Smooth muscle cell (in vitro differentiated cells): ENCODE measurements at regions not wholly inside any gene's neighbourhood (a gene's known extent, or its start where the extent isn't known, plus 50 kb on each side); places are given as distances from the start of the nearest gene placed in this dataset.

Source experiments
- DNase-seq: peaks from one replicate; lab custom pipeline; 2025; ENCODE audit not compliant: unreplicated experiment; lab: John Stamatoyannopoulos, UW
- H2AFZ ChIP-seq: fragments of 200-600 bp; sonication (generic); 2 replicates; pipeline ENCODE4 v1.6.0; 2016; ENCODE audit warnings: antibody characterized with exemption, low read depth, mild to moderate bottlenecking
- H3F3A ChIP-seq: fragments of 200-600 bp; sonication (generic); 2 replicates; pipeline ENCODE4 v1.6.0; 2017; ENCODE audit warnings: antibody characterized with exemption, low read depth
- H3K27ac ChIP-seq: fragments of 200-600 bp; sonication (generic); 2 replicates; pipeline ENCODE4 v1.5.1; 2016; ENCODE audit warnings: low read depth, mild to moderate bottlenecking
- H3K27me3 ChIP-seq: fragments of 200-600 bp; sonication (generic); 2 replicates; pipeline ENCODE4 v1.6.1; 2016; ENCODE audit warnings: low read depth, mild to moderate bottlenecking
- H3K36me3 ChIP-seq: fragments of 200-600 bp; sonication (generic); 2 replicates; pipeline ENCODE4 v1.5.1; 2016; ENCODE audit warnings: low read depth
- H3K4me1 ChIP-seq: fragments of 200-600 bp; sonication (generic); 2 replicates; pipeline ENCODE4 v1.5.1; 2016; ENCODE audit warnings: low read depth
- H3K4me2 ChIP-seq: fragments of 200-600 bp; sonication (generic); 2 replicates; pipeline ENCODE4 v1.6.0; 2016; ENCODE audit warnings: mild to moderate bottlenecking
- H3K4me3 ChIP-seq: fragments of 200-600 bp; sonication (generic); 2 replicates; pipeline ENCODE4 v1.5.1; 2016; ENCODE audit warnings: mild to moderate bottlenecking
- H3K79me2 ChIP-seq: fragments of 200-600 bp; sonication (generic); 2 replicates; pipeline ENCODE4 v1.6.0; 2016; ENCODE audit warnings: low read depth, mild to moderate bottlenecking
- H3K9ac ChIP-seq: fragments of 200-600 bp; sonication (generic); 2 replicates; pipeline ENCODE4 v1.6.0; 2016; ENCODE audit warnings: low read depth
- H3K9me3 ChIP-seq: fragments of 200-600 bp; sonication (generic); replicated peaks from 2 replicates; pipeline ENCODE4 v1.5.1; 2016; ENCODE audit warnings: low read depth
- H4K20me1 ChIP-seq: fragments of 200-600 bp; sonication (generic); 2 replicates; pipeline ENCODE4 v1.6.0; 2016; ENCODE audit warnings: low read depth
- WGBS: methylation state at CpG from one replicate; pipeline ENCODE4 v1.1.7; 2016; ENCODE audit warnings: low lambda C conversion rate; 5-methylcytosine and 5-hydroxymethylcytosine counted together
- TF ChIP-seq, protein P1 (sequence below): fragments of 200-600 bp; sonication (generic); IDR thresholded peaks from 2 replicates; pipeline ENCODE4 v1.5.1; 2017; ENCODE audit warnings: borderline replicate concordance, mild to moderate bottlenecking, antibody characterized with exemption; ENCODE audit not compliant: insufficient read depth, poor library complexity, severe bottlenecking

DNA sequence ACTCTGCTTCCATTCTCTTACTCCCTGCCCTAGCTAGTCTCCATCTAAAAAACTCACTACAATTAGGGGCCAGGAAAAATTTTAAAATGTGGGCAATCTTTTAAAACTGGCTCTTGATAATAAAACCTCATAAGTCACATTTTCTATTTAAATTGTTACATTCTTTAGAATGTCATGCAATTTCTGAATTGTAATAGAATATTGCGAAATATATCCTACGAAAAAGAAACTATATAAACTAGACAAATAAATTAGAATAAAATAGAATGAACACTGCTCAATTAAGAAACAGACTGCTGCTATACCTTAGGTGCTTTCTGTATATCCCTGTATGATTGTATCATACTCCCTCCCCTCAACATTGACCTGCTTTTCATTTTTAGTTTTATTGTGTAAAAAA is 826.0 kb downstream of the IGSF11 start:
- H3K4me2 ChIP-seq = no peak overlapping the region
- no peaks in the 10 kb centered on the region for H3K36me3 ChIP-seq
- H3K79me2 ChIP-seq = no peaks in the 10 kb centered on the region
- no peak overlapping the region for H3K27ac ChIP-seq
- H3K9me3 ChIP-seq = no peaks in the 10 kb centered on the region
- no peaks in the 10 kb centered on the region for H4K20me1 ChIP-seq
- no peaks in the 10 kb centered on the region for H3F3A ChIP-seq
- H3K9ac ChIP-seq = no peak overlapping the region
- TF ChIP-seq, protein P1, sequence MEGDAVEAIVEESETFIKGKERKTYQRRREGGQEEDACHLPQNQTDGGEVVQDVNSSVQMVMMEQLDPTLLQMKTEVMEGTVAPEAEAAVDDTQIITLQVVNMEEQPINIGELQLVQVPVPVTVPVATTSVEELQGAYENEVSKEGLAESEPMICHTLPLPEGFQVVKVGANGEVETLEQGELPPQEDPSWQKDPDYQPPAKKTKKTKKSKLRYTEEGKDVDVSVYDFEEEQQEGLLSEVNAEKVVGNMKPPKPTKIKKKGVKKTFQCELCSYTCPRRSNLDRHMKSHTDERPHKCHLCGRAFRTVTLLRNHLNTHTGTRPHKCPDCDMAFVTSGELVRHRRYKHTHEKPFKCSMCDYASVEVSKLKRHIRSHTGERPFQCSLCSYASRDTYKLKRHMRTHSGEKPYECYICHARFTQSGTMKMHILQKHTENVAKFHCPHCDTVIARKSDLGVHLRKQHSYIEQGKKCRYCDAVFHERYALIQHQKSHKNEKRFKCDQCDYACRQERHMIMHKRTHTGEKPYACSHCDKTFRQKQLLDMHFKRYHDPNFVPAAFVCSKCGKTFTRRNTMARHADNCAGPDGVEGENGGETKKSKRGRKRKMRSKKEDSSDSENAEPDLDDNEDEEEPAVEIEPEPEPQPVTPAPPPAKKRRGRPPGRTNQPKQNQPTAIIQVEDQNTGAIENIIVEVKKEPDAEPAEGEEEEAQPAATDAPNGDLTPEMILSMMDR = no peak
- H3K27me3 ChIP-seq = no peaks in the 10 kb centered on the region
- H2AFZ ChIP-seq = no peak overlapping the region
- H3K4me1 ChIP-seq = no peaks in the 10 kb centered on the region
- H3K4me3 ChIP-seq = no peak overlapping the region
- DNase-seq = no peak
- WGBS = 44% methylated on average over 2 of the region's 2 CpGs

DNA sequence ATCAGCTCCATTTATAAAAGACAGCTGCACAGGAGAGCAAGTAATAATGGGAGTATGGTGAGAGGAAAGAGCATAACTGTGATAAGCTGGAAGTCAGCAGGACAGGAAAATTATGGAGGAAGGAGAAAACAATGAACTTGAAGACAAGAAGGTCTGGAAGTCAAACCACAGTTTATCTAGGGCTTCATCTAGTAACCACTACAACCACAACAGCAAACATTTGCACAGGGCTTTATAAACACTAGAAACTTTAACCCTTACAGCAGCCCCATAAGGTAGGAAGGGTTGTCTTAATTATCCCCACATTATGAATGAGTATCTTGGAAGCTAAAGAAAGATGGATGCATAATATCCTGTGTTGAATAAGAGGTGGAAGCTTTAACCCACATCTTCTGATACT is 820.8 kb downstream of the IGSF11 start:
- no peaks in the 10 kb centered on the region for H4K20me1 ChIP-seq
- no peak for DNase-seq
- H3K27me3 ChIP-seq = no peaks in the 10 kb centered on the region
- no peak overlapping the region for H3K9ac ChIP-seq
- no peak overlapping the region for H3K4me3 ChIP-seq
- no peak overlapping the region for H3K27ac ChIP-seq
- H3K4me2 ChIP-seq = no peak overlapping the region
- no peaks in the 10 kb centered on the region for H3K36me3 ChIP-seq
- no peak overlapping the region for H2AFZ ChIP-seq
- TF ChIP-seq, protein P1 = no peak
- no peaks in the 10 kb centered on the region for H3F3A ChIP-seq
- no peaks in the 10 kb centered on the region for H3K4me1 ChIP-seq
- H3K9me3 ChIP-seq = no peaks in the 10 kb centered on the region
- H3K79me2 ChIP-seq = no peaks in the 10 kb centered on the region

DNA sequence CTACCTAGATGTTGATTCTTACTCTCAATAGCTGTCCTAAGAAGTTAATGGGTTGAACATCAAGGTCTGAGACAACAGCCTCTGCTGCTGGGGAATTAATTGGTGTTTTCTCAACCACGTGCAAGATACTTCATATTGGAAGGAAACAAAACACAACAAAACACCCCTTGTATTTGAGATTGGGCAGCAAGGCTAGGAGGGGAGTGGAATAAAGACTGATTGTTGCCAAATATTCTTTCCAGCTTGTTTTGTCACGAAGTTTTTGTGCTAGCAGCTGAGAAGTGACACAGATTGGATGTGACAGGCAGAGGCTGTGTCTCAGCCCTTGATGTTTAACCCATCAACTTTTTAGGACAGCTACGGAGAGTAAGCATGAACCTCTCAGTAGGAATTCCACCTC is 808.4 kb downstream of the IGSF11 start:
- H3F3A ChIP-seq = no peaks in the 10 kb centered on the region
- H3K4me1 ChIP-seq = no peaks in the 10 kb centered on the region
- WGBS = 93% methylated on average over 3 of the region's 3 CpGs
- TF ChIP-seq, protein P1 = no peak
- H3K27ac ChIP-seq = no peak overlapping the region
- no peak for DNase-seq
- no peak overlapping the region for H2AFZ ChIP-seq
- no peaks in the 10 kb centered on the region for H3K79me2 ChIP-seq
- H3K27me3 ChIP-seq = no peaks in the 10 kb centered on the region
- H3K4me3 ChIP-seq = no peak overlapping the region
- no peak overlapping the region for H3K9ac ChIP-seq
- H3K4me2 ChIP-seq = no peak overlapping the region
- H3K36me3 ChIP-seq = no peaks in the 10 kb centered on the region
- H4K20me1 ChIP-seq = no peaks in the 10 kb centered on the region
- H3K9me3 ChIP-seq = no peaks in the 10 kb centered on the region

DNA sequence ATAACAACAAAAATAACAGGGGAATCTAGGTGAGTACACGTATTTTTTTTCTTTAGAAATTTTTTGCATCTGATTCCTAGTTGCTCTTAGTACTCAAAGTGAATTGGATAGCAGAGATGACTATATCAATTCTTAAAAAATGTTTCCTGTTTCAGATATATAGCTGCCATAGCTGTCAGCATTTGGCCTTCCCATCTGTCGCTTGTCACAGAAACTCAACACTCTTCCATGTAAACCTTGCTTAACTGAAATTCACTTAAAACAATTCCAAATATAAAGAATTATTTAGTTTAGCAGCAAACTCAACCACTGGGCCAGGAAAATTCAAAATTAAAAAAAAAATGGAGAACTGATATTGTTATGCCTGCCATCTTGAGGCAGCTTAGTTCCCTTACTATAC is 807.5 kb downstream of the IGSF11 start:
- Histone ChIP-seq H3K9ac (no peak overlapping the region), H3F3A (no peaks in the 10 kb centered on the region), H4K20me1 (no peaks in the 10 kb centered on the region), H3K36me3 (no peaks in the 10 kb centered on the region), H3K4me1 (no peaks in the 10 kb centered on the region), H2AFZ (no peak overlapping the region), H3K4me3 (no peak overlapping the region), H3K4me2 (no peak overlapping the region), H3K27ac (no peak overlapping the region), H3K79me2 (no peaks in the 10 kb centered on the region), H3K9me3 (no peaks in the 10 kb centered on the region), H3K27me3 (no peaks in the 10 kb centered on the region)
- WGBS = 83% methylated on average over 2 of the region's 2 CpGs
- no peak for DNase-seq
- TF ChIP-seq, protein P1 = no peak
